Cardiac muscle cell (in vitro differentiated cells and primary cell): ENCODE measurements at regions not wholly inside any gene's neighbourhood (a gene's known extent, or its start where the extent isn't known, plus 50 kb on each side); places are given as distances from the start of the nearest gene placed in this dataset.
A peak's percentile ranks its signal among the peaks of the same experiment; 100 is the strongest.

Source experiments
- DNase-seq, 2 donors: peaks; one replicate each; pipeline versions ENCODE4 v3.0.0 to v3.0.0-alpha.2; 2010 to 2017; ENCODE audit warnings: low read depth in 1 of 2, low spot score in 1 of 2
- H3K27ac ChIP-seq: fragments of 200-600 bp; sonication (generic); 2 replicates; pipeline ENCODE4 v1.5.1; 2016
- H3K27me3 ChIP-seq: fragments of 200-600 bp; sonication (generic); 2 replicates; pipeline ENCODE4 v1.6.0; 2016; ENCODE audit warnings: control low read depth
- H3K36me3 ChIP-seq: fragments of 200-600 bp; sonication (generic); 2 replicates; pipeline ENCODE4 v1.5.1; 2016; ENCODE audit warnings: control low read depth
- H3K4me1 ChIP-seq: fragments of 200-600 bp; sonication (generic); 2 replicates; pipeline ENCODE4 v1.8.1; 2017; ENCODE audit warnings: low read depth, mild to moderate bottlenecking, mixed run types
- H3K4me3 ChIP-seq: fragments of 200-600 bp; sonication (generic); 2 replicates; pipeline ENCODE4 v1.5.1; 2016; ENCODE audit warnings: mild to moderate bottlenecking
- H3K9me3 ChIP-seq: fragments of 200-600 bp; sonication (generic); 2 replicates; pipeline ENCODE4 v1.5.1; 2017; ENCODE audit warnings: low read depth, mild to moderate bottlenecking, control low read depth
- TF ChIP-seq, protein P1 (sequence below): IDR thresholded peaks from 2 replicates; pipeline ENCODE4 v1.5.1; 2012; ENCODE audit warnings: low read depth, mild to moderate bottlenecking, low read length

DNA sequence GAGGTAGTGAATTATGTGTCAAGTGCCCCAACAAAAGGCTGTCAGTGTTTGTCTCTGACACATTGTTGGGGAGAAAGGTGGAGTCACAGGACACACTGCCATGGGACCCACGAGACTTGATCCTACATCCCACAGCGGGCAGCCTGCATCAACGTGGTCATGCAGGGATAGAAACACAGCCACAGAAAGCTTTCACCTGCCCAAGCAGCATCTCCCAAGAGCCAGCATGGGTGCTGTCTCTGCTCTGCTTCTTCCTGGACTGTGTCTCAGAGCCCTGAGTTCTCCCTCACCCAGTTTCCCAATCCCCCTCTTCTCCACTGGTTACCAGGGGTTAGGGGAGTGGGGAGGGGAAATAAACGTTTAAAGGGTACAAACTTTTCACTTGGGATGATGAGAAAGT is 97.2 kb downstream of the VPREB1 start:
- Histone ChIP-seq H3K36me3 (no peaks in the 10 kb centered on the region), H3K27ac (no peak overlapping the region), H3K4me3 (no peak overlapping the region), H3K4me1 (no peaks in the 10 kb centered on the region), H3K27me3 (no peaks in the 10 kb centered on the region), H3K9me3 (no peaks in the 10 kb centered on the region)
- TF ChIP-seq, protein P1, sequence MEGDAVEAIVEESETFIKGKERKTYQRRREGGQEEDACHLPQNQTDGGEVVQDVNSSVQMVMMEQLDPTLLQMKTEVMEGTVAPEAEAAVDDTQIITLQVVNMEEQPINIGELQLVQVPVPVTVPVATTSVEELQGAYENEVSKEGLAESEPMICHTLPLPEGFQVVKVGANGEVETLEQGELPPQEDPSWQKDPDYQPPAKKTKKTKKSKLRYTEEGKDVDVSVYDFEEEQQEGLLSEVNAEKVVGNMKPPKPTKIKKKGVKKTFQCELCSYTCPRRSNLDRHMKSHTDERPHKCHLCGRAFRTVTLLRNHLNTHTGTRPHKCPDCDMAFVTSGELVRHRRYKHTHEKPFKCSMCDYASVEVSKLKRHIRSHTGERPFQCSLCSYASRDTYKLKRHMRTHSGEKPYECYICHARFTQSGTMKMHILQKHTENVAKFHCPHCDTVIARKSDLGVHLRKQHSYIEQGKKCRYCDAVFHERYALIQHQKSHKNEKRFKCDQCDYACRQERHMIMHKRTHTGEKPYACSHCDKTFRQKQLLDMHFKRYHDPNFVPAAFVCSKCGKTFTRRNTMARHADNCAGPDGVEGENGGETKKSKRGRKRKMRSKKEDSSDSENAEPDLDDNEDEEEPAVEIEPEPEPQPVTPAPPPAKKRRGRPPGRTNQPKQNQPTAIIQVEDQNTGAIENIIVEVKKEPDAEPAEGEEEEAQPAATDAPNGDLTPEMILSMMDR, result no peak
- no peak for DNase-seq

DNA sequence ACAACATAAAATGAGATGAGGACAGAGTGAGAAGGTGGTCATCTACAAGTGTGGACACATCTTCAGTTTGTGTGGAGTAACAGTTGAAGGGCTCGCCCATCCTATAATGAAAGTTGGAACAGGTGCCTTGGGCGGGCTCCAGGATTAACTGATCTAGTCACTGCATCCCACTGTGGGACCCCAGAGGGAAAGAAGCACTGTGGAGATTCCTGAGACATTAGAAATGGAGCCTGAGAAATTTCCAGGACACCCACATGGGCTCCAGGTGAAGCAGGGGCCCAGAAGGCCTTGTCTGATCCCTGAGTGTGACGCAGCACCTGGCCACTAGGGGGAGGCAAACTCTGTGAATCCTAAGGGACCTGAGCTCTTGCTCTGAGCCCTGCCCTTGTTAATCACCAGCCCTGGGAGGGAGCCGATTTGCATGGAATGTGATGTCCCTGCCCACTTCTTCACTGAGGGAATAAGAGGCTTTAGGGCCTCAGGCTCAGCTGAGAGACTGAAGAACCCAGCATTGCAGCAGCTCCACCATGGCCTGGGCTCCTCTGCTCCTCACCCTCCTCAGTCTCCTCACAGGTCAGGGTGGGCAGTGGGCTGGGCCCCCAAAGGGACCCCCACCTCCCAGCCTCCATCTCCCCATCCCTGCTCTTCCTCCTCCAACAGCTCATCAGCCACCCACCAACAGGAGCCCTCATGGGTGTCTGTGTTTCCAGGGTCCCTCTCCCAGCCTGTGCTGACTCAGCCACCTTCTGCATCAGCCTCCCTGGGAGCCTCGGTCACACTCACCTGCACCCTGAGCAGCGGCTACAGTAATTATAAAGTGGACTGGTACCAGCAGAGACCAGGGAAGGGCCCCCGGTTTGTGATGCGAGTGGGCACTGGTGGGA is 98.4 kb downstream of the VPREB1 start:
- Histone ChIP-seq H3K4me3 (no peak overlapping the region), H3K4me1 (no peaks in the 10 kb centered on the region), H3K27ac (no peak overlapping the region), H3K9me3 (no peaks in the 10 kb centered on the region), H3K27me3 (no peaks in the 10 kb centered on the region), H3K36me3 (no peaks in the 10 kb centered on the region)
- peak; percentile 14 to 25 for DNase-seq
- TF ChIP-seq, protein P1, result peak; percentile 87

DNA sequence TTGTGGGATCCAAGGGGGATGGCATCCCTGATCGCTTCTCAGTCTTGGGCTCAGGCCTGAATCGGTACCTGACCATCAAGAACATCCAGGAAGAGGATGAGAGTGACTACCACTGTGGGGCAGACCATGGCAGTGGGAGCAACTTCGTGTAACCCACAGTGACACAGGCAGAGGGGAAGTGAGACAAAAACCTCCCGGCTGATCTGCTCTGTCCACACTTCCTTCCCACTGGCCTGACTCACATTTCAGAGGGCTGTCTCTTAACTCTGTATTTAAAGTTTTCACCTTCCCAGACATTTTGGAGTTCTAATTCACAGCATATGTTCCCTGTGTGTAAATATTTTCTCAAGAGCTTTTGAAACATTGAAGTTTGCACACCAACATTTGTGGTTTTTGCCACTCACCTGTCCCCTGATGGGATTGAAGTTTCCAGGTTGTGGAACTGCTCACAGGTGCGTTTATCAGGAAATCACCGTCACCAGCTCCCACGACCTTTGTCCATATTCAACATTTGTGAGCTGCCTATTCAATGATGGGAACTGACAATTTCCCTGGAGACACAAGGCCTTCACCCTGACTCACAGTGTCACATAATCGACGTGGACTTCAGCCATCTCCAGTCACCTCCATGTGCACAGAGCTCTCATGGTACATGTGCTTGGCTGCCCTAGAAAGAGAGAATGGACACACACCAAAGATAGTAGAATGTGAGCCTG is 99.2 kb downstream of the VPREB1 start:
- TF ChIP-seq, protein P1, result no peak
- H3K4me3 ChIP-seq, result no peak overlapping the region
- H3K27ac ChIP-seq, result no peak overlapping the region
- no peaks in the 10 kb centered on the region for H3K36me3 ChIP-seq
- no peaks in the 10 kb centered on the region for H3K9me3 ChIP-seq
- no peaks in the 10 kb centered on the region for H3K4me1 ChIP-seq
- H3K27me3 ChIP-seq, result no peaks in the 10 kb centered on the region
- no peak for DNase-seq

DNA sequence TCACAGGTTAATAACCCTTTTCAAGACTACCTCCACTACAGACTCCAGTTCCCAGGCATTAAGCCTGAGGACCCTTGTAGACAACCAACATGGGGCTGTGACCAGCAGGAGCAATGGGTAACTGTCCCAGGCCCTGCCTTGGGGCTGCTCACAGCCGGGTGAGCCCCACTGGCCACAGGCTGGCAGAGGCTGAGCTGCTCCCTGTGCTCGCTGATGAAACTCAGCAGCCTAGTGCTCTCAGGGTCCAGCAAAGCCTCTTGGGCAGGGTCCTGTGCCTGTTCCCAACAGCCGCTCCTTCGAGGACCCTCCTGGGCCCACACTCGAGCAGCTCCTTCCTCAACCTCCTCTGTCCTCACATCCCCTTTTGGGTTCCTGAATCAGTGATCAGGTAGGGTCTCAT is 99.8 kb downstream of the VPREB1 start:
- H3K36me3 ChIP-seq, result no peaks in the 10 kb centered on the region
- H3K9me3 ChIP-seq, result no peaks in the 10 kb centered on the region
- H3K4me1 ChIP-seq, result no peaks in the 10 kb centered on the region
- no peak overlapping the region for H3K4me3 ChIP-seq
- DNase-seq, result no peak
- H3K27ac ChIP-seq, result no peak overlapping the region
- TF ChIP-seq, protein P1, result no peak
- no peaks in the 10 kb centered on the region for H3K27me3 ChIP-seq

DNA sequence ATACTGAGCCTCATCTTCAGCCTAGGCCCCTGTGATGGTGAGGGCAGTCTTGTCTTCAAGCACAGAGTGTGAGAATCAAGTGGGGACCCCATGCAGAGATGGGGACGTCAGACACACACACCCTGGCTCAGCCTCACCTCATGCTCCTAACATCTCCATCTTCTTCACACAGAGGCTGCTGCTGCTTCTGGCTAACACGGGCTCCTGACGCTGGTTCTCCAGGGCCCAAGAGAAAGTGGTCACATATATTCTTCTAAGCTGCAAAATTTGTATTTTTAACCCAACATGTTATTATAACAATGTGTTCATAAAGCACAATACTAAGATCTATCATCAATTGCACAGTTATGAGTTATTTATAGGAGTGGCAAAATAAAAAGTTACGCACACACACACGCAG is 101.2 kb downstream of the VPREB1 start:
- Histone ChIP-seq H3K4me1 (no peaks in the 10 kb centered on the region), H3K36me3 (no peaks in the 10 kb centered on the region), H3K27ac (no peak overlapping the region), H3K27me3 (no peaks in the 10 kb centered on the region), H3K4me3 (no peak overlapping the region), H3K9me3 (no peaks in the 10 kb centered on the region)
- TF ChIP-seq, protein P1, result no peak
- no peak for DNase-seq
